Ramos (cell line): ENCODE measurements at regions not wholly inside any gene's neighbourhood (a gene's known extent, or its start where the extent isn't known, plus 50 kb on each side); places are given as distances from the start of the nearest gene placed in this dataset.
"Not testable (repeated sequence)": the region's sequence is repeated elsewhere in the genome, so short reads cannot be mapped to it uniquely, and the experiment has no call there.

Source experiments
- in situ Hi-C: fragments of 300-500 bp; cut with MboI; formaldehyde crosslinking; loops from one replicate; pipeline ENCODE4 v1.14.3; 2022; ENCODE audit warnings: low sequenced_read_pairs; ENCODE audit not compliant: unreplicated experiment

DNA sequence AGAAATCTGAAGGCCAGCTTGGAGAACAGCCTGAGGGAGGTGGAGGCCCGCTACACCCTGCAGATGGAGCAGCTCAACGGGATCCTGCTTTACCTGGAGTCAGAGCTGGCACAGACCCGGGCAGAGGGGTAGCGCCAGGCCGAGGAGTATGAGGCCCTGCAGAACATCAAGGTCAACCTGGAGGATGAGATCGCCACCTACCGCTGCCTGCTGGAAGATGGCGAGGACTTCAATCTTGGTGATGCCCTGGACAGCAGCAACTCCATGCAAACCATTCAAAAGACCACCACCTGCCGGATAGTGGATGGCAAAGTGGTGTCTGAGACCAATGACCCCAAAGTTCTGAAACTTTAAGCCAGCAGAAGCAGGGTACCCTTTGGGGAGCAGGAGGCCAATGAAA, 318.4 kb downstream of the ZFHX3 start:
- in situ Hi-C loops = not testable (repeated sequence)

DNA sequence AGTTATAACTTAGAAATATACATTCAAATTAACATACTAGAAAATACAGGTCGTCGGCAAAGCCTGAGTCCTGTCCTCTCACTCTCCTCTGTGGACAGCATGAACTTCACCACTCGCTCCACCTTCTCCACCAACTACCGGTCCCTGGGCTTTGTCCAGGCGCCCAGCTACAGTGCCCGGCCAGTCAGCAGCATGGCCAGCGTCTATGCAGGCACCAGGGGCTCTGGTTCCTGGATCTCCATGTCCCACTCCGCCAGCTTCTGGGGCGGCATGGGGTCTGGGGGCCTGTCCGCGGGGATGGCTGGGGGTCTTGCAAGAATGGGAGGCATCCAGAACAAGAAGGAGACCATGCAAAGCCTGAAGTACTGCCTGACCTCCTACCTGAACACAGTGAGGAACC, 319.4 kb downstream of the ZFHX3 start:
- in situ Hi-C loops = no loop called here

DNA sequence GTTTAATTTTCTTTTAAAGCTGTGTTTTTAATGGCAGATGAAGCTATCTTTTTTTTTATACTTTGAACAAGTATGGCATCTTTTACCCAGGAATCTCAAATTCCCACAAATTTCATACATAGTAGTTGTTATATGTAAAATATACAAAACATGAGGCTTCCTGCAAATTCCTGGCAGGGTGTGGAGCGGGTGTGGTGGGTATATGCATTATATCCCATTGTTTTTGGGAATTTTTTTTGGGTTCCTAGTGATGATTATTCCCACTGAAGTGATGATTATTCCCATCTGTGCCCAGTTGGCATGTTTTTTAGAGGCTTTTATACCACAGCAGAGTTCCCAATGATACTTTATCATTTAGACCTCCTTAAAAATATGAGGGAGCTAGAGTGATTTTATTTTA, 320.4 kb downstream of the ZFHX3 start:
- in situ Hi-C loops = no loop called here

DNA sequence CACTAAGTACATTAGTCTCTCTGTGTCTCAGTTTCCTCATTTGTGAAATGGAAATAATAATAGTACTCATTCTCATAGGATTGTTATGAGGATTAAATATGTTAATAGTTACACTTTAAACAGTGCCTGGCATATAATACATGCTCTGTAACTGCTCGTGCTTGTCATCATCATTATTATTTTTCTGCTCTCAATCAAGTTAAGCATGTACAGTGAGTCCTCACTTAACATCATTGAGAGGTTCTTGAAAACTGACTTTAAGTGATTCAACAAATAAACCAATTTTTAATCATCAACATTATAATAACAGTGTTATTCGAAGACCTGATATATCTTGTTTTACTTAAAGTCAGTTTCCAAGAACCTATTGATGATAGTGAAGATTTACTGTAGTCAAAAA, 322.3 kb downstream of the ZFHX3 start:
- in situ Hi-C loops = no loop called here

DNA sequence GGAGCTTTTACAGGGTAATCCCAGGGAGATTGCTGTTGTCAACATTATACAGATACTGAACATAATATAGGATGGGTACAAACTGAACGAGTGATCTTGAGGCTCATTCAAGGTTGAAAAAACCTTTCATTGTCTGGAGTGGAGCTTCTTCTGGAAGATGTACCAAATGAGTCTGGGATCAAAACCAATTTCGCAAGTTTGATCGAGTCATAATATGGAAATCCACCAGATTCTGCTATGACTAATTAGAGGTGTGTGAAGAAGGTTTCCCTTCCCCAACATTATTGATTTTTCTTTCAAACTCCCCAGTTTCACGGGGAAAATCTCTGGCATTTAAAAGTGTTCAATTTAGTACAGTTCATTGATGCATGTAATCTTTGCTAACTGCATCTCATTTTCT, 324.1 kb downstream of the ZFHX3 start:
- in situ Hi-C loops = no loop called here

DNA sequence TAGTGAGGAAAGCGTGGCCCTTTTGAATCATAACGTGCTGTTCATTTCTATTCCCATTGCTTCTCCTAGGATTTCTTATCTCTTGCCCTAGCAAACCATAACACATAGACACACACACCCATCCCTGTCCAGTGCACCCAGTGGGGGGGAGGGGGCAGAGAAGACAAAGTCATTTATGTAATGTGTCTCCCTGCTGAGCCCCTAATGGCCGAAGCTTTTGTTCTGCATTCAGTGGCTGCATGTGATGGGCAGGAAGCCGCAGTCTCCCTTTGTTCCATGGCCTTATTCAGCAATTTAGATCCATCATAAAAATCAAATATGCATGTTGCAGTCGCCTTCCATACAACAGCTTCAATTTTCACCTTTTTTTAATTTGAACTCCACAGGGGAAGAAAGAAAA, 325.4 kb downstream of the ZFHX3 start:
- in situ Hi-C loops = no loop called here

DNA sequence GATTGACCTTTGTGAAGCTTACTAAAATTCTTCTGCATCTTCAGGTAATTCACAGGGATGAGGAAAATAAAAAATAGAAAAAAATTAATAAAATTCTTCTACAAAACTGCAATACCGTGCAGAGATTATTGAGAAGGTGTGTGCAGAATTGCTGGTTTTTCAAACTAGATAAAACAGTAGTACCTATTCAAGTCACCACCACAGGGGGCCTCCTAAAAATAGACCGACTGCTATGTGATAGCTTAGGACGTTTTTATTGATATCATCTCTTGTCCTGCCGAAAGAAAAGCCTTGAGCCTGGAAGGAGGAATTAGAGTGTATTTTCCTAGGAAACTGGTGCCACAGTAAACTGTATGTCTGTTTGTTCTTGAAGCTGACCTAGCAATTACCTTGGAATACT, 325.9 kb downstream of the ZFHX3 start:
- in situ Hi-C loops = no loop called here

DNA sequence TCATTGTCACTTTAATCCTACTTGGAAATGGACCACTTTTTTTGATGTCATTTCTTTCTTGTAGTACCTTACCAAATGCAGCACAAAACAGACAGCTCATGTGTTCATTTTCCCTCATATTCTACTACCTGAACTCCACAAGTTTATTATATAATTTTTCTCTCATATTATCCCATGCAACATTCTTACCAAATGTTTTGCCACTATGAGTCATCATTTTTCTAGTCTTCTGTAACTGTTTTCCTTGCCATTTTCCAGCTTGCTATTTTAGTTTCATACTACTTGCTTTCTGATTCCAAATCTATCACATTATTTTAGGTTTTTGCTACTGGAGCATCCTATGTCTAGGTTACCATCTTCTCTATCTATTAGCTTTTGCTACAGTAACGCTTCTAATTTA, 332.7 kb downstream of the ZFHX3 start:
- in situ Hi-C loops = no loop called here

DNA sequence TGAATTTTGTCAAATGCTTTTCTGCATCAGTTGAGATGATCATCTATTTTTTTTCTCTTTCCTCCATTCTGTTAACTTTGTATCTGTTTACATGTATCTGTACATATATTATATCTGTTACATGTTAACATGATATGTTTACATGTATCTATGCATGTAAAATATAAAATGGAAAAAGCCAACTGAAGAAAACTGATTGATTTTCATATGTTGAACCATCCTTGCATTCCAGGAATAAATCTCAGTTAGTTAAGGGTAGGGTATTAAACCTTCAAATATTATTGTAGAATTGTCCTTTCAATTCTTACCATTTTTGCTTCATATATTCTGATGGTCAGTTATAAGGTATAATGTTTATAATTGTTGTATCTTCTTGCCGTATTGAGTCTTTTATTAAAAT, 336.1 kb downstream of the ZFHX3 start:
- in situ Hi-C loops = no loop called here

DNA sequence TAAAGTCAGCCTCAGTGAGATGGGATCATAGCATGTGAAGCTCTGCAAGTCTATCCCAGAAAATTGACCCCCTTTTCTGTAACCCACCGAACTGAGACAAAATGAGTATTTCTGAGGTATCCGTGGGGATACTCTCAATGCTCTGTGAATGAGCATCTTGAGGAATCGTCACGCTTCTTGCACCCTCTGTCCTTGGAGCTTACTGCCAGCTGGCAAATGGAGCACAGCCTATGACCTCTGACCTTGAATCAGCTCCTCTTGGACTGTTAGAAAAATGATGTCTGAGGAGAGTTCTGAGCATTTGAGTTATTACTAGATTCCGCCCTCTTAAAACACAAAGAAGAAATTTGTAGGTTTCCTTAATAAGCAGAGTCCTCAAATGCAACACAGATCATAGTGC, 342.1 kb downstream of the ZFHX3 start:
- in situ Hi-C loops = no loop called here

DNA sequence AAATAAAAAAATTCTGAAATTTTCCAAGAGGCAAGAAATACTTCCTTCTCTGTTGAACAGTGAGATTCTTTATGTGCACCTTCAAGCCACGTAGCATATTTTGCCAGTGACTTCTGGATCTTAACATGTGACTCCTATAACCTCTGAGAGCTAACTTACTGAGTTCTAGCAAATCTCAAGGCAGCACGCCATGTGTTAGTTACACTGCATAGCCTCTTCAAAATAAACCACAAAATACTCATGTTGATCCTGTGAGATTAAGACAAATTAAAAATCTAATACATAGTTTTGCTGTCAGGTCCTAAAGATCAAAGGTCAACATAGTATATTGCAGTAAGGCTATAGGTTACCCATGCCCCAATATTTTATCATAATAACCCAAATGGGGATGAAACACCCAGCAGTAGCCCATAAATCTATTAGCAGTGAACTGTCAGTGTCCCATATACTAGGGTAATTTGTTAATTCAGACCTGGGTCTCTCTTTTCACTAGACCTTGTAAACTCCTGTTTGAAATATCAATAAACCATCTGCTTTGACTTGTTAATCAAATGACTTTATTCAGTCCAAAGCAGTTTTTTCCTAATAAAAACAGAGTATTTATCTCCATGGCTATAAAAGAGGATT, 343.1 kb downstream of the ZFHX3 start:
- in situ Hi-C loops = no loop called here

DNA sequence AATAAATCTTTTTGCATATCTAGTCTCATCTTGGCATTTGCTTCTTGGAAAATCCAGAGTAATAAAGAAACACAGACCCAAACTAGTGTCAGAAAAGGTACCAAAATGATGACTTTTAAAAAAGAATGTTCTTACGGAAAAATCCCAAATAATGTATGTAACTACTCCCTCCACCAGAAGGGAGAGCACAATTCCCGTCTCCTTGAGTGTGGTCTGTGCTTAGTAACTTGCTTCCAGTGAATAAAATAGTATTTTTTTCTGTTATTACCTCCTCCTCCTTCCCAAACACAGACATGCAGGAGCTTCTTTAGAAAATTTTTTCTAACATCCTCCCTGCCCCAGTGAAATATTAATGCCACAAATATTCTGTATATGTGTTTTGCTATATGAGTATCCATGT, 358.1 kb downstream of the ZFHX3 start:
- in situ Hi-C loops = no loop called here

DNA sequence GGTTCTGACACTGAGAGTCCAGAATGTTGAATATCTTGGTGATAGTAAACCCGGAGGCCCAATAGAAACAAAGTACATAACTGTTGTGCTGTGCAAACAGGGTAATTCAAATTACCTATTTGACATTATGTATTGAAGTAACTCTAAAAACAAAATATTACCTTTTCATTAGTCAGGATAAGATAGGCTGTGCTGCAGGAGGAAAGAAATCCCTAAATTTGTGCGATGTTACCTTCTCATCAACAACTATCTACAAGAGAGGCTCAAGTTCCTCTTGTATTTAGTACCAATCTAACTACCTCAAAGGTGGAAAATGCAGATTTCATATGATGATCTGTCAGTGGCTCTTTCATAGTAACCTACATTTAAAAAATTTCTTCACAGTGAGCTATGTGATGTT, 367.2 kb downstream of the ZFHX3 start:
- in situ Hi-C loops = no loop called here

DNA sequence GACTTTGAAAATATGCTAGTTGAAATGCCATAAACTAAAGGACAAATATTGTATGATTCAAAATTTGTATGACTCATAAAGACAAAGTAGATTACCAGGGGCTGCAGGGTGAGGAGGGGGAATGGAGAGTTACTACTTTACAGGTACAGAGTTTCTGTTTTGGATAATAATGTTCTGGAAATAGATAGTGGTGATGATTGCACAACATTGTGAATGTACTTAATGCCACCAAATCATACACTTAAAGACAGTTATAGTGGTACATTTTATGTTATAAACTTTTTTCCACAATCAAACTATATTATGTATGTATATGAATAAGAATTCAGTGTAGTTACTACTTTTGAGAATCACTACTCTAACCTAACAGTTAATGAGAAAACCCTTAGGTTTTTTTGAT, 368.1 kb downstream of the ZFHX3 start:
- in situ Hi-C loops = no loop called here

DNA sequence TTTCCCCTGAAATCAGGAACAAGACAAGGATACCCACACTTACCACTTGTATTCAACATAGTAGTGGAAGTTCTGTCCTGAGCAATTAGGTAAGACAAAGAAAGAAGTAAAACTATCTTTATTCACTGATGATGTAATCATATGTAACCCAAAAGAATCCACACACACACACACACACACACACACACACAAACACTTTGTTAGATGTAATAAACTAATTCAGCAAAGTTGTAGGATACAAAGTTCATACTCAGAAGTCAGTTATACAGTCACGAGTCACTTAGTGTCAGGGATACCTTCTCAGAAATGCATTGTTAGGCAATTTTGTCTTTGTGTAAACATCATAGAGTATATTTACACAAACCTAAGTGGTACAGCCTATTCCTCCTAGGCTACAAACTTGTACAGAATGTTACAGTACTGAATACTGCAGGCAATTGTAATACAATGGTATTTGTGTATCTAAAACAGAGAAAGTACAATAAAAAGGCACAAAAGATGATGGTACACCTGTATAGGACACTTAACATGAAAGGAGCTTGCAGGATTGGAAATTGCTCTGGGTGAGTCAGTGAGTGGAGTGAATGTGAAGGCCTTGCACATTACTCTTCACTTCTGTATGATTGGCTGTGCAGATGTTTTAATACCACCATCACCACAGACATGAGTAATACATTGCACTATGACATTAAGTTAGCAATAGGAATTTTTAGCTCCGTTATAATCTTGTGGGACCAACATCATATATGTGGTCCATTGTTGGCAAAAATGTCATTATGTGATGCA, 370.1 kb downstream of the ZFHX3 start:
- in situ Hi-C loops = no loop called here

DNA sequence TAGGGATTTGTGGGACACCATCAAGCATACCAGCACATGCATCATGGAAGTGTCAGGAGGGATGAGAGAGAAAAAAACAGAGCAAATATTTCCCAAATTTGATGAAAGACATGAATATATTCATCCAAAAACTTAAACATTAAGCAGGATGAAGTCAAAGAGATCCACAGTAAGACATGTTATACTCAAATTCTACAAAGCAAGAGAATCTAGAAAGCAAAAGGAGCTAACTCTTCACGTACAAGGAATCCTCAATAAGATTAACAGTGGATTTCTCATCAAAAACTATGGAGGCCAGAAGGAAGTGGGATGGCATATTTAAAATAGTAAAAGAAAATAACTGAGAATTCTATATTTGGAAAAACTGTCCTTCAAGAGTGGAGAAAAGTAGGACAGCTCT, 374.8 kb downstream of the ZFHX3 start:
- in situ Hi-C loops = no loop called here

DNA sequence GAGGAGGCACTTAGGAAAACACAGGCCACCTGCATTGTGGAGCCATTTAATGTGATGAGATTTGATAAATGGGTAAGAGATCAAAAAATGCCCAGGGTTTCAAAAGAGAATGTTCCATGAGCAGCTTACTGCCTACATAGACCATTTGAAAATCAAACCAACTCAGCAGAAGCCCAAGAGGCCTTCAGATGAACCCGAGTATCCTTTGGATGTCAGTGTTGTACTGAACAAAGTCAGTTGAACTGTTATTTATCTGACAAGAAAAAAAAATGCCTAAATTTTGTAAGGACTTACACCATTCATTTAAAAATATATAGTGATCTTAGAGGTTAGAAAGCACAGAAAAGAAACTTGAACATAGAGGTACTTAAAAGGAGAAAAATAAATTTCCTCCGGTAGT, 381.7 kb downstream of the ZFHX3 start:
- in situ Hi-C loops = no loop called here

DNA sequence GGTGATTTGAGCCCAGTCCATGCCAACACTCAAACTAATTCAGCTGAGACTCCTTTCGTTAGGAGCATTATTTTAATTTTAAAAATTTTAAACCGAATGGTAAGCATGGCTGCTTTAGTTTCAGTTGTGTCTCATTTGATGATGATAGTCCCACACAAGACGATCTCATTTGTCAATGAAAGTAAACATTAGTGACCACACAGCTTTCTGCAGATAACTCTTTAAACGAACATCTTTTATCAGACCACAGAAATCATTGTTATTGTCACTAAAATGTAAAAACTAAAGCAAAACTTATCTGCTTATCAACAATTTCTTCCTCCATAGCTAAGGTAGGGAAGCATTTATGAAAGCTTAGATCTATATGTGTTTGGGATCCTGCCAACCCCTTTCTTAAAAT, 382.2 kb downstream of the ZFHX3 start:
- in situ Hi-C loops = no loop called here

DNA sequence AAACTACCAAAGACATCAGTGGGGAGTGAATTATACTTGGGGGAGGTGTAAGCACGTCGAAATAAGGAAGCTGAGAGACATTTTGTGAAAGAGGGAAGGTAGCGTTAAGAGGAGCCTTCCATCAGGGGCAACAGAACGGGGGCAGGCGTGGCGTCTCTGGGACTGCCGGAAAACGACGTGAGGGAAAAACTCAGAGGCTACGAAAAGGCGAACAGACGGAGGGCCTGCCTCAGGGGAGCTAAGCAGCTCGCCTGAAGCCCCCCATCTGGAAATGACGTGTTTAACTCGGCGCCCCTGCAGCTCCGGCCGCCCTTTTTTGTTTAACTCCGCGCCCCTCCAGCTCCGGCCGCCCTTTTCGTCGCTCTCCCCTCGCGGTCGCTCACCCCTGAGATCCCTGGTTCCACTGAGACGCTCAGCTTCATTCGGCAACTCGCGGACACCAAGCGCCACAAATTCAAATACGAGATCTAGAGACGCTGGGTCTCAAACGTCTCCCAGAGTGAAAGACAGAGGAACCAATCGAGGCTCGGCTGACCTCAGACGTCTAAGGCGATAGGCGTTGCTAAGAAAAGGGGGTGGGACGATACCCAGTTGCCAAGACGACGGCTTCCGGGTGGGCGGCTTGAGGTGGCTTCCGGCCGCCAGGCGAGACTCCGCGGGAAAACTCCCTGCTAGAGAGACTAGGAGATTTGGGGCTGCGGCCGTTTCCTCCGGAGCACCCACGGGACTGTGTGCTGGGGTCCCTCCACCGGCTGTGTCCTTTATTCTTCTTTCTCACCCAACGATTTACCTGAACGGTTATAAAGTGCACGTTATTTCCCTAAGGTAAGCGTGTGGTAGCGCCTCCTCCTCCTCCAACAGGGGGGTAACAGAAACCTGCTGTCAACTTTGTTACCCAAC, 383.2 kb downstream of the ZFHX3 start:
- in situ Hi-C loops = no loop called here

DNA sequence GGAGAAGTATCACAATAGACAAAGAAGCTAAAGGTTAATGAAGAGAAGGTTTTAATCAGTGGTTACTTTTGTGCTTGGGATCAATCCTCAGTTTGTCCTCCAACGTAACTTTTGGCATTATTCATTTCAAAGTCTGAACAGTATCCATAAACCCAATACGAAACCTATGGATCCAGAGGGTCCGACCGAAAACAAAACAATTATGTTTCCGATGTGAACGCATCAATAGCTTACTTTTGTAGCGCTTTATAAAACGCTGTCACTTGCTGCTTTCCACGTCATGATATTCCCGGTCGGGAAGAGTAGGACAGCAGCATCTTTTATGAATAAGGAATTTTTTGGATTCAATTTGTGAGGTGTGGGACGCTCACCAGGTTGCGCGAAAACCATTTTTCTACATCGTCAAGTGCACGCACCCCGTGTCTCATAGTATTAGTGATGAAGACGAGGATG, 383.8 kb downstream of the ZFHX3 start:
- in situ Hi-C loops = no loop called here
